OCI-LY7 (cell line): ENCODE measurements at regions not wholly inside any gene's neighbourhood (a gene's known extent, or its start where the extent isn't known, plus 50 kb on each side); places are given as distances from the start of the nearest gene placed in this dataset.

ENCODE experiments used
- BruUV-seq: library from RNA; stranded (reverse); fragments of 400-500 nt; replicated peaks from 2 replicates; lab custom pipeline; 2021; lab: Mats Ljungman, UMichigan
- CTCF ChIA-PET: fragments of 300-600 bp; sonication (Branson Sonifier 250); formaldehyde crosslinking; loops from one replicate; lab custom pipeline; 2022; ENCODE audit warnings: antibody characterized with exemption; ENCODE audit not compliant: unreplicated experiment; lab: Charles Lee
- POLR2A ChIA-PET: fragments of 300-600 bp; sonication (Branson Sonifier 250); formaldehyde crosslinking; loops from one replicate; lab custom pipeline; 2022; ENCODE audit warnings: antibody characterized with exemption; lab: Charles Lee
- DNase-seq: peaks from one replicate; pipeline ENCODE4 v3.0.0-alpha.2; 2015; ENCODE audit warnings: low spot score
- H2AFZ ChIP-seq: fragments of 200-600 bp; sonication (generic), shearing (Covaris generic); 2 replicates; pipeline ENCODE4 v1.6.1; 2014; ENCODE audit warnings: mild to moderate bottlenecking, antibody characterized with exemption, low read length, moderate library complexity
- H3K27ac ChIP-seq: fragments of 200-600 bp; sonication (generic); 2 replicates; pipeline ENCODE4 v1.5.1; 2014; ENCODE audit warnings: mixed run types, low read depth, mild to moderate bottlenecking, moderate library complexity, low read length, inconsistent platforms; ENCODE audit not compliant: poor library complexity, severe bottlenecking
- H3K36me3 ChIP-seq: fragments of 200-600 bp; sonication (generic); 2 replicates; pipeline ENCODE4 v1.6.1; 2014; ENCODE audit warnings: mild to moderate bottlenecking, antibody characterized with exemption, low read length, moderate library complexity, mixed read lengths; ENCODE audit not compliant: insufficient read depth
- H3K4me1 ChIP-seq: fragments of 200-600 bp; sonication (generic); 2 replicates; pipeline ENCODE4 v1.5.1; 2014; ENCODE audit warnings: mild to moderate bottlenecking, low read length; ENCODE audit not compliant: insufficient read depth, poor library complexity, severe bottlenecking
- H3K4me2 ChIP-seq: fragments of 200-600 bp; sonication (generic); 2 replicates; pipeline ENCODE4 v1.6.1; 2014; ENCODE audit warnings: mild to moderate bottlenecking, low read length
- H3K4me3 ChIP-seq: fragments of 200-600 bp; sonication (generic); 2 replicates; pipeline ENCODE4 v1.5.1; 2014; ENCODE audit warnings: mild to moderate bottlenecking, low read depth, low read length; ENCODE audit not compliant: poor library complexity, severe bottlenecking
- H3K79me2 ChIP-seq: fragments of 200-600 bp; sonication (generic); 2 replicates; pipeline ENCODE4 v1.6.1; 2016; ENCODE audit warnings: low read depth, mild to moderate bottlenecking, low read length, moderate library complexity, mixed read lengths; ENCODE audit not compliant: insufficient read depth
- H3K9me2 ChIP-seq: fragments of 200-600 bp; sonication (generic); 2 replicates; pipeline ENCODE4 v1.6.1; 2016; ENCODE audit warnings: mild to moderate bottlenecking, low read length, mixed read lengths; ENCODE audit not compliant: insufficient read depth
- H3K9me3 ChIP-seq: fragments of 200-600 bp; sonication (generic); 2 replicates; pipeline ENCODE4 v1.6.1; 2014; ENCODE audit warnings: mild to moderate bottlenecking, mixed run types, low read length, mixed read lengths
- H4K20me1 ChIP-seq: fragments of 200-600 bp; sonication (generic); 2 replicates; pipeline ENCODE4 v1.6.1; 2014; ENCODE audit warnings: mild to moderate bottlenecking, antibody characterized with exemption, low read length, moderate library complexity, mixed read lengths; ENCODE audit not compliant: insufficient read depth
- EZH2phosphoT487 ChIP-seq: fragments of 200-600 bp; sonication (generic); IDR thresholded peaks from 2 replicates; pipeline ENCODE4 v1.6.1; 2018; ENCODE audit warnings: low read depth, borderline replicate concordance, mild to moderate bottlenecking, mixed run types, antibody characterized with exemption, low read length, moderate library complexity, mixed read lengths
- intact Hi-C: fragments of 100-400 bp; cut with micrococcal nuclease; formaldehyde crosslinking; loops from one replicate; pipeline ENCODE4 v1.10.0; 2022; ENCODE audit not compliant: unreplicated experiment
- TF ChIP-seq, protein P1 (sequence below): fragments of 200-600 bp; sonication (generic); conservative IDR thresholded peaks from 2 replicates; pipeline ENCODE4 v1.5.1; 2014; ENCODE audit warnings: mild to moderate bottlenecking, antibody characterized with exemption, low read length, moderate library complexity, mixed read lengths

DNA sequence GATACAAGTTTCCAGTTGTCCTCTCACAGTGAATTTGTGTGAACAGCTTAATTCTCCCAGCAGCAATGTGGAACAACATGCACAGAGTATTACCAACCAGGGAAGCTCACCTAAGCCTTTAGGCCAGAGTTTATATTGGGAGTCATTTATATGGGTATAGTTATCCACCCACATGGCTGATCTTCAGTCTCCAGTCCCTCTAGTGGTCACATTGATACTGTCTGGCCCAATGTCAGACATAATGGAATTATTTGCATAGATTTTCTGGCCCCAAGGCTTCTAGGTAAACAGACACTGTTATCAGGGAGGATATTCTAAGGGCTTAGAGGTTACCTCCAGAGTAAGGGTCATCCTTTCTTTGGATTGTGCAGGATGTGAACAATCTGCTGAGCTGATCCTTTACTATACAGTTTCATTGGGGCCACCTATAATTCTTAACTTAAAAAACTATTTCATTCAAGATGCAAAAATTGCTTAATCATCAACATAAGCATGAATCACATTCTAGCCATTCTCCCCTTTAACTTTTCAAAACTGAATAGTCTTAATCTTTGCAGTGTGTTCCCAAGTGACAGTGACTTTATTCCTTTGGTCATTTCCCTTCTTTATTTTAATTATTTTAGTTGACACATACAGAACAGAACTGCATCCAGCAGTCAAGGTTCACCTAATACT, 210.9 kb downstream of the LTN1 start:
- H3K4me2 ChIP-seq = no peak overlapping the region
- BruUV-seq = no TSS peak
- no peak overlapping the region for H2AFZ ChIP-seq
- no peaks in the 10 kb centered on the region for H3K36me3 ChIP-seq
- H3K9me3 ChIP-seq = no peaks in the 10 kb centered on the region
- no peak overlapping the region for H3K4me3 ChIP-seq
- ChIA-PET POLR2A (interaction anchor here (1.0 kb wide), 1 partner anchor 19 kb away, joined by 3 read pairs; no protein-coding TSS in a partner anchor), CTCF (interaction anchor here (1.1 kb wide), 1 partner anchor 20 kb away, joined by 4 read pairs; no protein-coding TSS in a partner anchor)
- no peaks in the 10 kb centered on the region for H3K4me1 ChIP-seq
- no peak for TF ChIP-seq EZH2phosphoT487
- TF ChIP-seq, protein P1, sequence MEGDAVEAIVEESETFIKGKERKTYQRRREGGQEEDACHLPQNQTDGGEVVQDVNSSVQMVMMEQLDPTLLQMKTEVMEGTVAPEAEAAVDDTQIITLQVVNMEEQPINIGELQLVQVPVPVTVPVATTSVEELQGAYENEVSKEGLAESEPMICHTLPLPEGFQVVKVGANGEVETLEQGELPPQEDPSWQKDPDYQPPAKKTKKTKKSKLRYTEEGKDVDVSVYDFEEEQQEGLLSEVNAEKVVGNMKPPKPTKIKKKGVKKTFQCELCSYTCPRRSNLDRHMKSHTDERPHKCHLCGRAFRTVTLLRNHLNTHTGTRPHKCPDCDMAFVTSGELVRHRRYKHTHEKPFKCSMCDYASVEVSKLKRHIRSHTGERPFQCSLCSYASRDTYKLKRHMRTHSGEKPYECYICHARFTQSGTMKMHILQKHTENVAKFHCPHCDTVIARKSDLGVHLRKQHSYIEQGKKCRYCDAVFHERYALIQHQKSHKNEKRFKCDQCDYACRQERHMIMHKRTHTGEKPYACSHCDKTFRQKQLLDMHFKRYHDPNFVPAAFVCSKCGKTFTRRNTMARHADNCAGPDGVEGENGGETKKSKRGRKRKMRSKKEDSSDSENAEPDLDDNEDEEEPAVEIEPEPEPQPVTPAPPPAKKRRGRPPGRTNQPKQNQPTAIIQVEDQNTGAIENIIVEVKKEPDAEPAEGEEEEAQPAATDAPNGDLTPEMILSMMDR = peak; percentile 70
- H3K9me2 ChIP-seq = no peaks in the 10 kb centered on the region
- no peaks in the 10 kb centered on the region for H3K79me2 ChIP-seq
- peak; percentile 20 for DNase-seq
- intact Hi-C loops = no loop called here
- H3K27ac ChIP-seq = no peak overlapping the region
- no peaks in the 10 kb centered on the region for H4K20me1 ChIP-seq

DNA sequence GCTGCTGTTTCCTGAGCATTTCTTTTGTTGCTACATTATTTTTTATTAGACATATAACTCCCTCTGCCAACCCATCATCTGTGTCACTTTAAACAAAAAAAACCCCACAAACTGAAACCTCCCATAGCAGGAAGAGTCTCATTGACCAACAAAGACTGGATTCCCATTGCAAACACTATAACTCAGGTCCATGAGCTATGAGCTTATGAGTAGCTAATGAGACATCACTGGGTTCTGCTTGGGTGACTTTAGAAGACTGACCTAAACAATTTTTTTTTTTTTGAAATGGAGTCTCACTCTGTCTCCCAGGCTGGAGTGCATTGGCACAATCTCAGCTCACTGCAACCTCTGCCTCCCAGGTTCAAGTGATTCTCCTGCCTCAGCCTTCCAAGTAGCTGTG, 212.8 kb downstream of the LTN1 start:
- no peak for TF ChIP-seq EZH2phosphoT487
- TF ChIP-seq, protein P1 = no peak
- DNase-seq = no peak
- Histone ChIP-seq H3K27ac (no peak overlapping the region), H3K9me3 (no peaks in the 10 kb centered on the region), H3K9me2 (no peaks in the 10 kb centered on the region), H3K4me3 (no peak overlapping the region), H3K79me2 (no peaks in the 10 kb centered on the region), H3K36me3 (no peaks in the 10 kb centered on the region), H2AFZ (no peak overlapping the region), H3K4me2 (no peak overlapping the region), H4K20me1 (no peaks in the 10 kb centered on the region), H3K4me1 (no peaks in the 10 kb centered on the region)
- intact Hi-C loops = no loop called here
- no TSS peak for BruUV-seq
- ChIA-PET POLR2A (no interaction called here), CTCF (no interaction called here)

DNA sequence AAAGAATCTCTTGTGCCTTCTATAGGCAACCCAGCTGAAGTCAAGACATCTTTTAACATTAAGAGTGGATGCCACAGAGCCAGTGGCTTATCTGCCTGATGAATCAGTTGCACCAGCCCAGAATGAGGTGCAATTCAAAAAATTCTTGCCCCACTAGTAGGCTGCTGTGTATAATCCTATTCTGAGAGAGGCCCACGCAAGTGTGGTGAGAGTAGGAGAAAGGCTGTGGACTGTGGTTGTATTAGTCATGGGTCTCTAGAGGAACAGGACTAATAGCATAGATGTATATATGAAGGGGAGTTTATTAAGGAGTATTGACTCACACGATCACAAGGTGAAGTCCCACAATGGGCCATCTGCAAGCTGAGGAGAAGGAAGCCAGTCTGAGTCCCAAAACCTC, 216.4 kb downstream of the LTN1 start:
- no peak overlapping the region for H3K4me3 ChIP-seq
- H3K79me2 ChIP-seq = no peaks in the 10 kb centered on the region
- no peaks in the 10 kb centered on the region for H3K9me2 ChIP-seq
- TF ChIP-seq EZH2phosphoT487 = no peak
- TF ChIP-seq, protein P1 = no peak
- H2AFZ ChIP-seq = no peak overlapping the region
- DNase-seq = no peak
- no peaks in the 10 kb centered on the region for H3K36me3 ChIP-seq
- BruUV-seq = no TSS peak
- CTCF ChIA-PET = no interaction called here
- no peak overlapping the region for H3K4me2 ChIP-seq
- POLR2A ChIA-PET = no interaction called here
- H3K4me1 ChIP-seq = no peaks in the 10 kb centered on the region
- no peaks in the 10 kb centered on the region for H4K20me1 ChIP-seq
- H3K9me3 ChIP-seq = no peaks in the 10 kb centered on the region
- no peak overlapping the region for H3K27ac ChIP-seq
- intact Hi-C loops = no loop called here
